ENCODE measurements at regions not wholly inside any gene's neighbourhood (a gene's known extent, or its start where the extent isn't known, plus 50 kb on each side); places are given as distances from the start of the nearest gene placed in this dataset.

- Histone ChIP-seq H3K4me2 (ENCODE audit: low read length) (no peak overlapping the region), H3K27me3 (ENCODE audit: insufficient read depth, low read depth, low read length) (no peaks in the 10 kb centered on the region), H3K9ac (ENCODE audit: low read length) (no peak overlapping the region), H3F3A (ENCODE audit: insufficient read depth, low read length, poor library complexity, severe bottlenecking) (no peaks in the 10 kb centered on the region), H3K36me3 (ENCODE audit: insufficient read depth, low read length) (no peaks in the 10 kb centered on the region), H3K9me2 (ENCODE audit: insufficient read depth, low read length) (no peaks in the 10 kb centered on the region), H3K27ac (ENCODE audit: low read length) (no peak overlapping the region), H3K9me3 (ENCODE audit: low read length) (no peaks in the 10 kb centered on the region), H3K4me3 (ENCODE audit: low read length) (no peak overlapping the region), H4K20me1 (ENCODE audit: insufficient read depth) (no peaks in the 10 kb centered on the region), H3K79me2 (replicated peaks; ENCODE audit: insufficient read depth, low read length) (no peaks in the 10 kb centered on the region), H2AFZ (ENCODE audit: low read depth, low read length) (no peak overlapping the region)
- TF ChIP-seq SMC3 (conservative IDR thresholded peaks at IDR 0.05; ENCODE audit: poor library complexity) (no peak), CTCF (IDR thresholded peaks at IDR 0.05; ENCODE audit: poor library complexity, severe bottlenecking) (no peak), MXI1 (conservative IDR thresholded peaks at IDR 0.05; ENCODE audit: poor library complexity, severe bottlenecking) (no peak), RAD21 (conservative IDR thresholded peaks at IDR 0.05) (no peak), POLR2AphosphoS5 (IDR thresholded peaks at IDR 0.05) (no peak), EP300 (conservative IDR thresholded peaks at IDR 0.05; ENCODE audit: poor library complexity, severe bottlenecking) (no peak), EZH2 (IDR thresholded peaks at IDR 0.05; ENCODE audit: borderline replicate concordance, insufficient read depth, low read length, poor library complexity, severe bottlenecking) (no peak), TAF1 (IDR thresholded peaks at IDR 0.05; ENCODE audit: low read depth) (no peak), REST (IDR thresholded peaks at IDR 0.05; ENCODE audit: borderline replicate concordance) (no peak)
Measured at GRCh38 chr7:82567841-82568240, 124.3 kb upstream of the CACNA2D1 start.

DNA sequence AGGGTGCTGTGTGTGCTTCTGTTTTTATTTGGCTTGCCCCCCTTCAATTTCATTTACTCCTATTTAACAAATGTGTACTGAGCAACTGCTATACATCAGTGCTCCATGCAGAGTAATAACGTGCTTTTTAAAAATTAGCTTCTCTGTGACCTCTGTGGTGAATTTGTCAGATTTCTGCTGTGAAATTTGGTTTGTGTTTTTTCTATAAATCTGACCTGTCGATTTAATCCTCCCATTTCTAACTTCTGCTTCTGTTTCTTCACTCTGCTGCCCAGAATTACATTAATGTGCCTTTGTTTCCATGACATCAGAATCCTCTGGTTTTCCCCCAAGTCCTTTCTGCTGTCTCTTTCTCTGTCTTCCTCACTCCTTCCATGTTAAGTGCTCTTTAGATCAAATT is 123.8 kb upstream of the CACNA2D1 start:
- Histone ChIP-seq H3K4me2 (ENCODE audit: low read length) (no peak overlapping the region), H4K20me1 (ENCODE audit: insufficient read depth) (no peaks in the 10 kb centered on the region), H3K79me2 (replicated peaks; ENCODE audit: insufficient read depth, low read length) (no peaks in the 10 kb centered on the region), H2AFZ (ENCODE audit: low read depth, low read length) (no peak overlapping the region), H3K9ac (ENCODE audit: low read length) (no peak overlapping the region), H3K9me2 (ENCODE audit: insufficient read depth, low read length) (no peaks in the 10 kb centered on the region), H3K4me3 (ENCODE audit: low read length) (no peak overlapping the region), H3K9me3 (ENCODE audit: low read length) (no peaks in the 10 kb centered on the region), H3K36me3 (ENCODE audit: insufficient read depth, low read length) (no peaks in the 10 kb centered on the region), H3K27ac (ENCODE audit: low read length) (no peak overlapping the region), H3F3A (ENCODE audit: insufficient read depth, low read length, poor library complexity, severe bottlenecking) (no peaks in the 10 kb centered on the region), H3K27me3 (ENCODE audit: insufficient read depth, low read depth, low read length) (no peaks in the 10 kb centered on the region)
- TF ChIP-seq RAD21 (conservative IDR thresholded peaks at IDR 0.05): no peak
- no peak for TF ChIP-seq REST (IDR thresholded peaks at IDR 0.05; ENCODE audit: borderline replicate concordance)
- TF ChIP-seq EP300 (conservative IDR thresholded peaks at IDR 0.05; ENCODE audit: poor library complexity, severe bottlenecking): no peak
- no peak for TF ChIP-seq TAF1 (IDR thresholded peaks at IDR 0.05; ENCODE audit: low read depth)
- no peak for TF ChIP-seq CTCF (IDR thresholded peaks at IDR 0.05; ENCODE audit: poor library complexity, severe bottlenecking)
- TF ChIP-seq MXI1 (conservative IDR thresholded peaks at IDR 0.05; ENCODE audit: poor library complexity, severe bottlenecking): no peak
- no peak for TF ChIP-seq SMC3 (conservative IDR thresholded peaks at IDR 0.05; ENCODE audit: poor library complexity)
- no peak for TF ChIP-seq POLR2AphosphoS5 (IDR thresholded peaks at IDR 0.05)
- no peak for TF ChIP-seq EZH2 (IDR thresholded peaks at IDR 0.05; ENCODE audit: borderline replicate concordance, insufficient read depth, low read length, poor library complexity, severe bottlenecking)

All from neural cell (in vitro differentiated cells).